ENCODE measurements at regions not wholly inside any gene's neighbourhood (a gene's known extent, or its start where the extent isn't known, plus 50 kb on each side); places are given as distances from the start of the nearest gene placed in this dataset.
"Not testable (repeated sequence)": the region's sequence is repeated elsewhere in the genome, so short reads cannot be mapped to it uniquely, and the experiment has no call there.

- not testable (repeated sequence) for TF ChIP-seq POLR2A (IDR thresholded peaks at IDR 0.05)
- TF ChIP-seq, protein P1, sequence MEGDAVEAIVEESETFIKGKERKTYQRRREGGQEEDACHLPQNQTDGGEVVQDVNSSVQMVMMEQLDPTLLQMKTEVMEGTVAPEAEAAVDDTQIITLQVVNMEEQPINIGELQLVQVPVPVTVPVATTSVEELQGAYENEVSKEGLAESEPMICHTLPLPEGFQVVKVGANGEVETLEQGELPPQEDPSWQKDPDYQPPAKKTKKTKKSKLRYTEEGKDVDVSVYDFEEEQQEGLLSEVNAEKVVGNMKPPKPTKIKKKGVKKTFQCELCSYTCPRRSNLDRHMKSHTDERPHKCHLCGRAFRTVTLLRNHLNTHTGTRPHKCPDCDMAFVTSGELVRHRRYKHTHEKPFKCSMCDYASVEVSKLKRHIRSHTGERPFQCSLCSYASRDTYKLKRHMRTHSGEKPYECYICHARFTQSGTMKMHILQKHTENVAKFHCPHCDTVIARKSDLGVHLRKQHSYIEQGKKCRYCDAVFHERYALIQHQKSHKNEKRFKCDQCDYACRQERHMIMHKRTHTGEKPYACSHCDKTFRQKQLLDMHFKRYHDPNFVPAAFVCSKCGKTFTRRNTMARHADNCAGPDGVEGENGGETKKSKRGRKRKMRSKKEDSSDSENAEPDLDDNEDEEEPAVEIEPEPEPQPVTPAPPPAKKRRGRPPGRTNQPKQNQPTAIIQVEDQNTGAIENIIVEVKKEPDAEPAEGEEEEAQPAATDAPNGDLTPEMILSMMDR (IDR thresholded peaks at IDR 0.05): not testable (repeated sequence)
Observed at GRCh38 chr2:89195636-89196251, 504.3 kb downstream of the RPIA start.
